ENCODE measurements at regions not wholly inside any gene's neighbourhood (a gene's known extent, or its start where the extent isn't known, plus 50 kb on each side); places are given as distances from the start of the nearest gene placed in this dataset.
"Not testable (repeated sequence)": the region's sequence is repeated elsewhere in the genome, so short reads cannot be mapped to it uniquely, and the experiment has no call there.

GRCh38 chr21:35164380-35164779 lies 115.3 kb upstream of the RUNX1 start:
- H3K4me3 Mint-ChIP-seq (ENCODE audit: unreplicated experiment) = no peak overlapping the region
- TF ChIP-seq, protein P1, sequence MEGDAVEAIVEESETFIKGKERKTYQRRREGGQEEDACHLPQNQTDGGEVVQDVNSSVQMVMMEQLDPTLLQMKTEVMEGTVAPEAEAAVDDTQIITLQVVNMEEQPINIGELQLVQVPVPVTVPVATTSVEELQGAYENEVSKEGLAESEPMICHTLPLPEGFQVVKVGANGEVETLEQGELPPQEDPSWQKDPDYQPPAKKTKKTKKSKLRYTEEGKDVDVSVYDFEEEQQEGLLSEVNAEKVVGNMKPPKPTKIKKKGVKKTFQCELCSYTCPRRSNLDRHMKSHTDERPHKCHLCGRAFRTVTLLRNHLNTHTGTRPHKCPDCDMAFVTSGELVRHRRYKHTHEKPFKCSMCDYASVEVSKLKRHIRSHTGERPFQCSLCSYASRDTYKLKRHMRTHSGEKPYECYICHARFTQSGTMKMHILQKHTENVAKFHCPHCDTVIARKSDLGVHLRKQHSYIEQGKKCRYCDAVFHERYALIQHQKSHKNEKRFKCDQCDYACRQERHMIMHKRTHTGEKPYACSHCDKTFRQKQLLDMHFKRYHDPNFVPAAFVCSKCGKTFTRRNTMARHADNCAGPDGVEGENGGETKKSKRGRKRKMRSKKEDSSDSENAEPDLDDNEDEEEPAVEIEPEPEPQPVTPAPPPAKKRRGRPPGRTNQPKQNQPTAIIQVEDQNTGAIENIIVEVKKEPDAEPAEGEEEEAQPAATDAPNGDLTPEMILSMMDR (IDR thresholded peaks at IDR 0.05) = no peak

DNA sequence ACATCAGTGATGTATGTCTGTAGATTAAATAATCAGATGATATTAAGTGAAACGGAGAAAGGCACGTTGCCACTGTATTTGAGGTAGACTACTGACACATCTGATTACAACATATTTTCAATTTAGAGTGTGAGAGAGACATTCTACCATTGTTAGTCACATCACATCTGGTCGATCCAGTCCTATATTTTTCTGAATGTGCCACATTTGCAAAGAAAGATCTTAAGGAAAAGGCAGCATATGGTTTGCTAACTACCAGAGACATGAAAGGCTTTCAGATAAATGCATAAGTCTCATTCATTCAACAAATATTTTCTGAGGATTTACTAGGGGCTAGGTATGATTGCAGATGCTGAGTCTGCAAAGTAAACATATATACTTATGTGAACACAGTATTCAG lies 114.3 kb upstream of the RUNX1 start:
- no peaks in the 10 kb centered on the region for H3K27me3 Mint-ChIP-seq (ENCODE audit: low read depth)
- DNase-seq (ENCODE audit: low spot score) = no peak
- H3K4me1 Mint-ChIP-seq (ENCODE audit: low read depth) = peaks cover 12% of the 10 kb centered on the region
- H3K36me3 Mint-ChIP-seq (ENCODE audit: low read depth) = peaks cover 1% of the 10 kb centered on the region
- no peak overlapping the region for H3K4me3 Mint-ChIP-seq (ENCODE audit: unreplicated experiment)
- peaks cover 17% of the 10 kb centered on the region for H3K9me3 Mint-ChIP-seq (ENCODE audit: low read depth)
- TF ChIP-seq, protein P1 (IDR thresholded peaks at IDR 0.05) = no peak
- no peak overlapping the region for H3K27ac Mint-ChIP-seq (ENCODE audit: unreplicated experiment)

More at GRCh38 chr21:35164380-35164779, 115.3 kb upstream of the RUNX1 start:
- peaks cover 1% of the 10 kb centered on the region for H3K36me3 Mint-ChIP-seq (ENCODE audit: low read depth)
- H3K9me3 Mint-ChIP-seq (ENCODE audit: low read depth) = peaks cover 12% of the 10 kb centered on the region
- H3K27ac Mint-ChIP-seq (ENCODE audit: unreplicated experiment) = no peak overlapping the region
- no peaks in the 10 kb centered on the region for H3K27me3 Mint-ChIP-seq (ENCODE audit: low read depth)
- H3K4me1 Mint-ChIP-seq (ENCODE audit: low read depth) = peaks cover 15% of the 10 kb centered on the region
- DNase-seq (ENCODE audit: low spot score) = no peak

DNA sequence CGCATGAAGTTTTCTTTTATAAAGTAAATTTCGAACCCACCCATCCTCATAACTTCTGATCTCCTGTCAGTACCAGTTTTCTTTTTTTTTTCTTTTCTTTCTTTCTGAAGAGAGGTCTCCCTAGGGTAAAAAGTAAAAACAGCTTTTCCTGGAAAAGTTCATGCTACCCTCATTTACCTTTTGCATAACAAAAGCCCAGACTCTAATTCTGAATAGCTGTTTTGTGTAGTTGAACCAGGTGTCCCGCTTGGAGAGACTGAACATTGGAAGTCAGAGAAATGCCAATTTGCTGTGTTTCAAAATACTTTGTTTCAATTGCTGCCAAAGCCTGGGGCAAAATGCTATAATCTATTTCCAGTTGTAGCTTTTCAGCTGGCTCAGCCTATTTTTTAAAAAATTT lies 113.7 kb upstream of the RUNX1 start:
- Mint-ChIP-seq H3K9me3 (ENCODE audit: low read depth) (peaks cover 17% of the 10 kb centered on the region), H3K27ac (ENCODE audit: unreplicated experiment) (no peak overlapping the region), H3K4me3 (ENCODE audit: unreplicated experiment) (no peak overlapping the region), H3K4me1 (ENCODE audit: low read depth) (peaks cover 12% of the 10 kb centered on the region), H3K27me3 (ENCODE audit: low read depth) (no peaks in the 10 kb centered on the region), H3K36me3 (ENCODE audit: low read depth) (peaks cover 1% of the 10 kb centered on the region)
- DNase-seq (ENCODE audit: low spot score) = no peak
- TF ChIP-seq, protein P1 (IDR thresholded peaks at IDR 0.05) = no peak

DNA sequence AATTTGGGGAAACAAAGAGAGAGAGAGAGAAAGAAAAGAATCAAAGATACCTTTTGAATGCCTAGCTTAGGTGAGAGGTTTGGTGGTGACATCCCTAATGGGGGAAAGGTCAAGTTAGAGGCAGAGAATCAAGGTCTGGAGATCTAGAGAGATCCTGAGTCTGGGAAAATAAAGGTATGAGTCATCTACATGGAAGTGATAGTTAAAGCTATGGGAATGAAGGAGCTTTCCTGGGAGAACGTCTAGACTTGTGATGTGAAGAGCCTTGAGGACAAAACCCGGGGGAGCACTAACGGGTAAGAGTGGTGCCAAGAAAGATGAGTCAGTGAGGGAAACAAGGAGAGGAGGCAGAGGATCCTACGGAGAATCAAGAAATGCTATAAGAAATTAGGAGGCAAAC lies 110.8 kb upstream of the RUNX1 start:
- Mint-ChIP-seq H3K4me1 (ENCODE audit: low read depth) (peaks cover 12% of the 10 kb centered on the region), H3K27me3 (ENCODE audit: low read depth) (no peaks in the 10 kb centered on the region), H3K27ac (ENCODE audit: unreplicated experiment) (no peak overlapping the region), H3K9me3 (ENCODE audit: low read depth) (peaks cover 17% of the 10 kb centered on the region), H3K36me3 (ENCODE audit: low read depth) (peaks cover 3% of the 10 kb centered on the region), H3K4me3 (ENCODE audit: unreplicated experiment) (no peak overlapping the region)
- TF ChIP-seq, protein P1 (IDR thresholded peaks at IDR 0.05) = no peak
- no peak for DNase-seq (ENCODE audit: low spot score)

DNA sequence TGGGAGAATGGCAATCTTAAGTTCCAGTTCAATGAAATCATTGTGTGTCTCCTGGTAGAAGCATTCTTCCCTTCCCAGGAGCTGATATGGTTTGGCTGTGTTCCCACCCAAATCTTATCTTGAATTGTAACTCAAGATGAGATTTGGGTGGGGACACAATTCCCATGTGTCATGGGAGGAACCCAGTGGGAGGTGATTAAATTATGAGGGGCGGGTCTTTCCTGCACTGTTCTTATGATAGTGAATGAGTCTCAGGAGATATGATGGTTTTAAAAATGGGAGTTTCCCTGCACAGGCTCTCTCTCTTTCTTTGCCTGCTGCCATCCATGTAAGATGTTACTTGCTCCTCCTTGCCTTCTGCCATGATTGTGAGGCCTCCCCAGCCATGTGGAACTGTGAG lies 108.3 kb upstream of the RUNX1 start:
- not testable (repeated sequence) for H3K4me3 Mint-ChIP-seq (ENCODE audit: unreplicated experiment); DNase-seq (ENCODE audit: low spot score); H3K27ac Mint-ChIP-seq (ENCODE audit: unreplicated experiment); H3K27me3 Mint-ChIP-seq (ENCODE audit: low read depth); H3K4me1 Mint-ChIP-seq (ENCODE audit: low read depth); H3K36me3 Mint-ChIP-seq (ENCODE audit: low read depth)
- peaks cover 17% of the 10 kb centered on the region for H3K9me3 Mint-ChIP-seq (ENCODE audit: low read depth)
